Thymus (tissue), 11 donors: ENCODE measurements at regions not wholly inside any gene's neighbourhood (a gene's known extent, or its start where the extent isn't known, plus 50 kb on each side); places are given as distances from the start of the nearest gene placed in this dataset.

Experiments used
- DNase-seq, 9 donors: peaks; one replicate each; pipeline ENCODE4 v3.0.0-alpha.2; 2013; ENCODE audit warnings: low spot score in 9 of 9, low read depth in 6 of 9, missing footprints in 1 of 9
- H3K27ac ChIP-seq, 2 donors: one replicate each; pipeline ENCODE4 v1.5.1; 2013; ENCODE audit warnings: control low read depth in 1 of 2, low read depth in 1 of 2, low read length in 1 of 2, mild to moderate bottlenecking in 1 of 2, moderate library complexity in 1 of 2
- H3K27me3 ChIP-seq, 2 donors: one replicate each; pipeline ENCODE4 v1.5.1; 2013; ENCODE audit warnings: low read length in 1 of 2; ENCODE audit not compliant: control insufficient read depth in 2 of 2, insufficient read depth in 1 of 2
- H3K36me3 ChIP-seq, 2 donors: one replicate each; pipeline ENCODE4 v1.5.1; 2013; ENCODE audit warnings: low read length in 1 of 2, mild to moderate bottlenecking in 1 of 2, moderate library complexity in 1 of 2; ENCODE audit not compliant: control insufficient read depth in 2 of 2, insufficient read depth in 2 of 2
- H3K4me1 ChIP-seq, 2 donors: one replicate each; pipeline ENCODE4 v1.5.1; 2013; ENCODE audit warnings: low read length in 2 of 2; ENCODE audit not compliant: control insufficient read depth in 2 of 2, insufficient read depth in 2 of 2
- H3K4me3 ChIP-seq, 2 donors: one replicate each; pipeline ENCODE4 v1.5.1; 2013; ENCODE audit warnings: low read length in 2 of 2, control low read depth in 1 of 2, mild to moderate bottlenecking in 1 of 2
- H3K9me3 ChIP-seq, 2 donors: one replicate each; pipeline ENCODE4 v1.5.1; 2013; ENCODE audit warnings: low read length in 1 of 2, mild to moderate bottlenecking in 1 of 2; ENCODE audit not compliant: control insufficient read depth in 2 of 2, insufficient read depth in 1 of 2
- WGBS: extraction: QIAGEN DNeasy Blood & Tissue Kit; methylation state at CpG from one replicate; pipeline ENCODE4 v1.1.7; 2013; 5-methylcytosine and 5-hydroxymethylcytosine counted together
- donor health status: healthy.

GRCh38 chr4:112933790-112934189, 115.7 kb upstream of the ANK2 start:
- WGBS: 94% methylated on average over 5 of the region's 5 CpGs
- Histone ChIP-seq H3K27me3 (no peaks in the 10 kb centered on the region), H3K4me3 (no peak overlapping the region), H3K4me1 (no peaks in the 10 kb centered on the region), H3K9me3 (no peaks in the 10 kb centered on the region), H3K36me3 (no peaks in the 10 kb centered on the region), H3K27ac (no peak overlapping the region)
- DNase-seq: no peak

GRCh38 chr4:112938461-112939058, 110.9 kb upstream of the ANK2 start:
- no peaks in the 10 kb centered on the region for H3K36me3 ChIP-seq
- peak in 1 of 9 donors; percentile 22 for DNase-seq
- WGBS: 1% methylated on average over 1 of the region's 1 CpG
- H3K4me1 ChIP-seq: no peaks in the 10 kb centered on the region
- H3K4me3 ChIP-seq: no peak overlapping the region
- H3K27ac ChIP-seq: no peak overlapping the region
- H3K9me3 ChIP-seq: no peaks in the 10 kb centered on the region
- H3K27me3 ChIP-seq: no peaks in the 10 kb centered on the region

- H3K9me3 ChIP-seq: no peaks in the 10 kb centered on the region
- no peaks in the 10 kb centered on the region for H3K4me1 ChIP-seq
- H3K4me3 ChIP-seq: no peak overlapping the region
- H3K36me3 ChIP-seq: no peaks in the 10 kb centered on the region
- no peak overlapping the region for H3K27ac ChIP-seq
- no peak for DNase-seq
- no peaks in the 10 kb centered on the region for H3K27me3 ChIP-seq
- 85% methylated on average over 4 of the region's 4 CpGs for WGBS
Observed at GRCh38 chr4:112939901-112940300, 109.6 kb upstream of the ANK2 start.

GRCh38 chr4:112940336-112940735, 109.1 kb upstream of the ANK2 start:
- Histone ChIP-seq H3K36me3 (no peaks in the 10 kb centered on the region), H3K9me3 (no peaks in the 10 kb centered on the region), H3K27me3 (no peaks in the 10 kb centered on the region), H3K27ac (no peak overlapping the region), H3K4me1 (no peaks in the 10 kb centered on the region), H3K4me3 (no peak overlapping the region)
- DNase-seq: no peak

- H3K27me3 ChIP-seq: no peaks in the 10 kb centered on the region
- no peak overlapping the region for H3K4me3 ChIP-seq
- H3K36me3 ChIP-seq: no peaks in the 10 kb centered on the region
- no peak for DNase-seq
- H3K4me1 ChIP-seq: no peaks in the 10 kb centered on the region
- H3K27ac ChIP-seq: no peak overlapping the region
- 80% methylated on average over 2 of the region's 2 CpGs for WGBS
- no peaks in the 10 kb centered on the region for H3K9me3 ChIP-seq
Observed at GRCh38 chr4:112942077-112942476, 107.4 kb upstream of the ANK2 start.

GRCh38 chr4:112942997-112943396, 106.5 kb upstream of the ANK2 start:
- H3K36me3 ChIP-seq: no peaks in the 10 kb centered on the region
- H3K27ac ChIP-seq: no peak overlapping the region
- 96% methylated on average over 2 of the region's 2 CpGs for WGBS
- no peak overlapping the region for H3K4me3 ChIP-seq
- H3K27me3 ChIP-seq: no peaks in the 10 kb centered on the region
- no peaks in the 10 kb centered on the region for H3K4me1 ChIP-seq
- DNase-seq: no peak
- no peaks in the 10 kb centered on the region for H3K9me3 ChIP-seq

GRCh38 chr4:112944006-112944405, 105.4 kb upstream of the ANK2 start:
- Histone ChIP-seq H3K36me3 (no peaks in the 10 kb centered on the region), H3K4me3 (no peak overlapping the region), H3K27ac (no peak overlapping the region), H3K4me1 (no peaks in the 10 kb centered on the region), H3K27me3 (no peaks in the 10 kb centered on the region), H3K9me3 (no peaks in the 10 kb centered on the region)
- no peak for DNase-seq

GRCh38 chr4:112946127-112946526, 103.3 kb upstream of the ANK2 start:
- H3K4me1 ChIP-seq: no peaks in the 10 kb centered on the region
- no peak for DNase-seq
- H3K36me3 ChIP-seq: no peaks in the 10 kb centered on the region
- H3K4me3 ChIP-seq: no peak overlapping the region
- no peaks in the 10 kb centered on the region for H3K9me3 ChIP-seq
- no peak overlapping the region for H3K27ac ChIP-seq
- WGBS: 81% methylated on average over 7 of the region's 7 CpGs
- no peaks in the 10 kb centered on the region for H3K27me3 ChIP-seq

- Histone ChIP-seq H3K27me3 (no peaks in the 10 kb centered on the region), H3K36me3 (no peaks in the 10 kb centered on the region), H3K4me1 (no peaks in the 10 kb centered on the region), H3K4me3 (no peak overlapping the region), H3K27ac (no peak overlapping the region), H3K9me3 (no peaks in the 10 kb centered on the region)
- DNase-seq: no peak
- 88% methylated on average over 2 of the region's 2 CpGs for WGBS
Observed at GRCh38 chr4:112947616-112948015, 101.8 kb upstream of the ANK2 start.
